ENCODE measurements at regions not wholly inside any gene's neighbourhood (a gene's known extent, or its start where the extent isn't known, plus 50 kb on each side); places are given as distances from the start of the nearest gene placed in this dataset.

DNA sequence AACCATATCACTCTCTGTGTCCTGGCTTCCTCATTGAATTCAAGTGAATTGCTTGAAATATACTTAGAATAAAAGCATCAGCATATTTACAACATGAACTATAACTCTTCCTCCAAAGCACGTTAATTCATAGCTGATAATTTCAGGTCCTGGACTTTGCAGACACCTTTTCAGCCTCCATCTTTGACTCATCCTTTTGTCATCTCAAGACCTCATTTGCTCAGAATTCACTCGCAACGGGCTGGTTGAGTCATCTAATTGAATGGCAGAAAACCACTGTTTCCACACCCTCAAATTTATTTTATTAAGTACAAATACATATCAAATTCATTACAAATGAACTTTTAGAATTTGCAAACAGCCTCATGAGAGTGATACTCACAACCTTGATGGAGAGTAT lies 545.7 kb downstream of the GATA3 start:
- DNase-seq (ENCODE audit: low read depth), result no peak
- no peak overlapping the region for H3K4me3 ChIP-seq (ENCODE audit: low read depth, low read length)
- TF ChIP-seq, protein P1, sequence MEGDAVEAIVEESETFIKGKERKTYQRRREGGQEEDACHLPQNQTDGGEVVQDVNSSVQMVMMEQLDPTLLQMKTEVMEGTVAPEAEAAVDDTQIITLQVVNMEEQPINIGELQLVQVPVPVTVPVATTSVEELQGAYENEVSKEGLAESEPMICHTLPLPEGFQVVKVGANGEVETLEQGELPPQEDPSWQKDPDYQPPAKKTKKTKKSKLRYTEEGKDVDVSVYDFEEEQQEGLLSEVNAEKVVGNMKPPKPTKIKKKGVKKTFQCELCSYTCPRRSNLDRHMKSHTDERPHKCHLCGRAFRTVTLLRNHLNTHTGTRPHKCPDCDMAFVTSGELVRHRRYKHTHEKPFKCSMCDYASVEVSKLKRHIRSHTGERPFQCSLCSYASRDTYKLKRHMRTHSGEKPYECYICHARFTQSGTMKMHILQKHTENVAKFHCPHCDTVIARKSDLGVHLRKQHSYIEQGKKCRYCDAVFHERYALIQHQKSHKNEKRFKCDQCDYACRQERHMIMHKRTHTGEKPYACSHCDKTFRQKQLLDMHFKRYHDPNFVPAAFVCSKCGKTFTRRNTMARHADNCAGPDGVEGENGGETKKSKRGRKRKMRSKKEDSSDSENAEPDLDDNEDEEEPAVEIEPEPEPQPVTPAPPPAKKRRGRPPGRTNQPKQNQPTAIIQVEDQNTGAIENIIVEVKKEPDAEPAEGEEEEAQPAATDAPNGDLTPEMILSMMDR (IDR thresholded peaks at IDR 0.05; ENCODE audit: low read depth, low read length, missing control alignments), result no peak

DNA sequence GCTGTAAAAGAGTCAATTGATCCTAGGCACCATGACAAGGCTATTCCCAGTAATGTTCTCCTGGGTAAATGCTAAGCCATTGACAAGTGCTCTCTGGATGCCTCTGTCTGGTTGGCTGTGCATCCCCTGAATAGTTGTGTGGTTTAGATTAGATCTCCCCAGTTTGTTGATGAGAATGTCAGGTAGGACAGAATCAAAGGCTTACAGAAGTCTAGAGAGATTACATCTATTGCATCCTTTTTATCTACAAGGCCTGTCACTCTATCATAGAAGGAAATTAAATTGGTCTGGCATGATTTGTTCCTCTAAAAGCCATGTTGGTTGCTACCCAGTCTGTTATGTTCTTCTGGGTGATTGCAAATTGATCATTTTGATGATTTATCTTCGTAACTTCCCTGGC lies 548.3 kb downstream of the GATA3 start:
- no peak for DNase-seq (ENCODE audit: low read depth)
- TF ChIP-seq, protein P1 (IDR thresholded peaks at IDR 0.05; ENCODE audit: low read depth, low read length, missing control alignments), result no peak
- H3K4me3 ChIP-seq (ENCODE audit: low read depth, low read length), result no peak overlapping the region

DNA sequence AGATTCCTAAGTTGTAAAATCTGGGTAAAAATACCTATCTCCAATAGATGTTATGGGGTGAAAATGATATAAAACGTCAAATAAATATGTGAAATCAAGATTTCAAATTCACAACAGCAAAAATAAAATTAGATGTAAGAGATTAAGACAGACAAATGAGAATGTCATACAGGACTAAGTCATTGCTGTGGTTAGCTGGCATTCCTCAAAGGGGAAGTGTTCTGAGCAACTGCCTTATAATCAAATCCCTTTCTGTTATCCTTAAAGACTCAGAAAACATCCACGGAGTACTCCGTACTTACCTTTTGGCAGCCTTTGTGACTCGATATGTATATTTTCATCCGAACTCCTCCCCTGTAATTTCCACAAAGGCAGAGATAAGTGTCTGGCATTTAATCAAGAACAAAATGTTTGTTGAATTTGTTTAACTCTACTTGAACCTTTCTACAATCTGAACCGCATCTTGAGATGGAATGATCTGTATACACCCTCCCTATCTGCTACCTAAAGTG lies 559.6 kb downstream of the GATA3 start:
- H3K4me3 ChIP-seq (ENCODE audit: low read depth, low read length), result no peak overlapping the region
- TF ChIP-seq, protein P1 (IDR thresholded peaks at IDR 0.05; ENCODE audit: low read depth, low read length, missing control alignments), result no peak
- DNase-seq (ENCODE audit: low read depth), result no peak

DNA sequence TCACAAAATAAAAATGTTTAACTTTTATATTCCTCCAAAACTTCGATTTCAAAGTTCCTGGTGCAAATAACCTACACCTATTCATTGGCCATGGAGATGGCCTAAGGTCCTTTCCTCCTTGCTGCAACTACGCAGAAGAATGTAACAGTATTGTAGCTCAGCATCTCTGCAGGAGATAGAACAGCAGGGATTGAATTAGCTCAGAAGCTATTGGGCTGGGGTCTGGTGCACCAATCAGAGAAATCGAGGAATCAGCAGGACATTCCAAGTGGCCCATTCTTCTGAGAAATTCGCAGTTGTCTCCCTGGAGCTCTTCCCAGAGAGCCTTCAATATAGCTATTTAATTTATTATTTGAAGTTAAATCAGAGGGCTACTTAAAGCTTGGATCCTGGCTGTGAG lies 560.6 kb downstream of the GATA3 start:
- H3K4me3 ChIP-seq (ENCODE audit: low read depth, low read length), result no peak overlapping the region
- TF ChIP-seq, protein P1 (IDR thresholded peaks at IDR 0.05; ENCODE audit: low read depth, low read length, missing control alignments), result no peak
- no peak for DNase-seq (ENCODE audit: low read depth)

DNA sequence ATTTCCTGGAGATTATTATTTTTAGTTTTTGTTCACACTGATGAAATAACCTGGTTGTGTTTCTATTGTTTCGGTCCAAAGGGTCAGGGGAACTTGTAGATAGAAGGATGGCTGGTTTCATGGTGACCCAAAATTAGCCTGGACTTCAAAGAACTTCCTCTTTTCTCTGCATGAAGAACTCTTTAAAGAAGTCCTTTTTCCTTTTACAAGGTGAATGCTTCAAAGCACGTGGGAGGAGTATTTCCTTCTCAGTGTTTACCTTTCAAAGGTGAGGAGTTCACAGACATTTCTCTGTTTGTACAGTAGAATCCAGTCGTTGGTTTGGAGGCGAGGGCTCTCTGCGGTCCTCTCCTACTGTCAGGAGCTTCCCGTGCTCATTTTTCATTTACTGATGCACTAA lies 561.7 kb downstream of the GATA3 start:
- no peak overlapping the region for H3K4me3 ChIP-seq (ENCODE audit: low read depth, low read length)
- TF ChIP-seq, protein P1 (IDR thresholded peaks at IDR 0.05; ENCODE audit: low read depth, low read length, missing control alignments), result no peak
- DNase-seq (ENCODE audit: low read depth), result no peak

DNA sequence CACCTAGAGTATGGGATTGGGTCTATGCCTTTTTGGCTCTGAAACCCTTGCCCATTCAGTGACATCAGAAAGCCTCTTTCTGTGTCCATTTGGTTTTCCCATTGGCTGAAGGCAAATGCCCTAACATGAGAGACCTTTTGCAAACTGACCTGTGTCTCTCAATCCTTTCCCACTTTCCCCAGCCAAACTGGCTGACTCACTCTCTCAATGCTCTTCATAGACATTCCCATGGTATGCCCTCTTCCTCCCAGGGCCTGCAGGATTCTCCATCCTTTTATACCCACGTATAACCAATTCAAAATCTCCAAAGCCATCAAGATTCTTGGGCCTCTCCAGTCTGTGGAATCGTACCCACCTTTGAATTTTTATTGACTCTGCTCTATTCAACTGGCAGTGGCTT lies 563.3 kb downstream of the GATA3 start:
- DNase-seq (ENCODE audit: low read depth), result no peak
- H3K4me3 ChIP-seq (ENCODE audit: low read depth, low read length), result no peak overlapping the region
- TF ChIP-seq, protein P1 (IDR thresholded peaks at IDR 0.05; ENCODE audit: low read depth, low read length, missing control alignments), result no peak

DNA sequence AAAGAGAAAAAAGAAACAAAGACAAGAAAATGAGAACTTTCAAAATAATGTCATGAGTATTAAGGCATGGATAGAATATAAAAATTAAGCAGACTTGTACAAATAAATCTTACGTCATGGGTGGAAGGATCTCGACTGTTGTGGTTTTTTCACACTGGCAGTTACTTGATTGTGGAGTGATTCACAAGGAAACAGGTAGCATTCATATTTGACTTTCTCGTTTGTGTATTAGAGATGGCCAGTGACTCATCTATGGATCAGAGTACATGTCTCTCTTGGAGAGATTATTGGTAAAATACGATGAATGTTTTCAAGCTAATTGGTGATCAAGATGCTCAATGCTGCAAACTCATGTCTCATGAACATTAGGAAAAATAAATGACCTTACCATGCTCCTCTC lies 564.3 kb downstream of the GATA3 start:
- no peak overlapping the region for H3K4me3 ChIP-seq (ENCODE audit: low read depth, low read length)
- TF ChIP-seq, protein P1 (IDR thresholded peaks at IDR 0.05; ENCODE audit: low read depth, low read length, missing control alignments), result no peak
- DNase-seq (ENCODE audit: low read depth), result no peak
